Gastroesophageal sphincter (tissue), 4 donors: ENCODE measurements at regions not wholly inside any gene's neighbourhood (a gene's known extent, or its start where the extent isn't known, plus 50 kb on each side); places are given as distances from the start of the nearest gene placed in this dataset.

ENCODE experiments used
- ATAC-seq: fragments of 150-250 bp; one replicate; pipeline ENCODE4 v1.9.1; 2016; ENCODE audit warnings: mild to moderate bottlenecking, moderate library complexity
- H3K27ac ChIP-seq, 4 donors: fragments of 200-600 bp; sonication (generic) in 3 of 4; 1 replicate in 3 of 4; 2 replicates in 1 of 4; pipeline ENCODE4 v1.5.1; 2016 to 2019
- H3K27me3 ChIP-seq: fragments of 200-600 bp; sonication (generic); one replicate; pipeline ENCODE4 v1.5.1; 2019
- H3K36me3 ChIP-seq, 2 donors: fragments of 200-600 bp; sonication (generic); one replicate each; pipeline ENCODE4 v1.5.1; 2019; ENCODE audit warnings: control low read depth in 1 of 2
- H3K4me1 ChIP-seq, 3 donors: fragments of 200-600 bp; sonication (generic); 1 replicate in 2 of 3; 2 replicates in 1 of 3; pipeline ENCODE4 v1.5.1; 2016 to 2019; ENCODE audit warnings: control low read depth in 2 of 3
- H3K4me3 ChIP-seq, 2 donors: fragments of 200-600 bp; sonication (generic); one replicate each; pipeline ENCODE4 v1.5.1; 2019; ENCODE audit warnings: mild to moderate bottlenecking in 1 of 2, moderate library complexity in 1 of 2
- H3K9me3 ChIP-seq, 3 donors: fragments of 200-600 bp; sonication (generic); one replicate each; pipeline ENCODE4 v1.5.1; 2017 to 2019; ENCODE audit warnings: control low read depth in 2 of 3
- EP300 ChIP-seq: sonication (generic); formaldehyde crosslinking; IDR thresholded peaks from one replicate; pipeline ENCODE4 v1.6.1; 2017; ENCODE audit warnings: antibody characterized with exemption, mild to moderate bottlenecking
- POLR2A ChIP-seq, 2 donors: fragments of 450-650 bp; IDR thresholded peaks; one replicate each; pipeline ENCODE4 v1.6.1; 2017; ENCODE audit warnings: antibody characterized with exemption in 2 of 2, mild to moderate bottlenecking in 2 of 2, moderate library complexity in 1 of 2
- POLR2AphosphoS5 ChIP-seq: sonication (generic); formaldehyde crosslinking; IDR thresholded peaks from one replicate; pipeline ENCODE4 v1.6.1; 2017; ENCODE audit warnings: antibody characterized with exemption
- WGBS, 2 donors: methylation state at CpG; one replicate each; pipeline ENCODE4 v1.1.5; 2018; ENCODE audit warnings: low coverage in 1 of 2; 5-methylcytosine and 5-hydroxymethylcytosine counted together
- TF ChIP-seq, protein P1 (sequence below), 4 experiments: fragments of 200-600 bp in 2 of 4; fragments of 450-650 bp in 2 of 4; sonication (generic) in 1 of 4; IDR thresholded peaks; one replicate each; pipeline ENCODE4 v1.5.1; 2017 to 2019; ENCODE audit warnings: antibody characterized with exemption in 4 of 4, mild to moderate bottlenecking in 2 of 4, moderate library complexity in 2 of 4

DNA sequence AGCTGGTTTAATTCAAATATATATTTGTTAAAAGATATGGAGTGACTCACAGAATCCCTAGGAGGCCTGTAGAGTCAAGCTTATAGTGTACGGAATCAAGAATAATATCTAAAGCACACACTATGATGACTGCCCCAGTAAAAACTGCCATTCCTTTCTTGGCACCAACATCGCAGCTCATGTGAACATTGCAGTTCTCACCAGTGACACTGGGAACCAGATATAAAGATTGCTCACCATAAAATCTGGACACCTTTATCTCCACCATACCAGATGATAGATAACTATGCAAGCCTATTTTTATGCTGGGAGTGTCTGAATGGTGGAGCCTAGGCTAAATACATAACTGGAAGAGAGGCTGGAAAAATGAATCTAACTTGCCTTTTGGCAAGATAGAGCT is 463.9 kb upstream of the TBX3 start:
- no peak overlapping the region for H3K27ac ChIP-seq
- no peaks in the 10 kb centered on the region for H3K36me3 ChIP-seq
- H3K4me3 ChIP-seq, result no peak overlapping the region
- H3K4me1 ChIP-seq, result no peaks in the 10 kb centered on the region
- H3K9me3 ChIP-seq, result no peaks in the 10 kb centered on the region
- H3K27me3 ChIP-seq, result no peaks in the 10 kb centered on the region
- TF ChIP-seq, protein P1, sequence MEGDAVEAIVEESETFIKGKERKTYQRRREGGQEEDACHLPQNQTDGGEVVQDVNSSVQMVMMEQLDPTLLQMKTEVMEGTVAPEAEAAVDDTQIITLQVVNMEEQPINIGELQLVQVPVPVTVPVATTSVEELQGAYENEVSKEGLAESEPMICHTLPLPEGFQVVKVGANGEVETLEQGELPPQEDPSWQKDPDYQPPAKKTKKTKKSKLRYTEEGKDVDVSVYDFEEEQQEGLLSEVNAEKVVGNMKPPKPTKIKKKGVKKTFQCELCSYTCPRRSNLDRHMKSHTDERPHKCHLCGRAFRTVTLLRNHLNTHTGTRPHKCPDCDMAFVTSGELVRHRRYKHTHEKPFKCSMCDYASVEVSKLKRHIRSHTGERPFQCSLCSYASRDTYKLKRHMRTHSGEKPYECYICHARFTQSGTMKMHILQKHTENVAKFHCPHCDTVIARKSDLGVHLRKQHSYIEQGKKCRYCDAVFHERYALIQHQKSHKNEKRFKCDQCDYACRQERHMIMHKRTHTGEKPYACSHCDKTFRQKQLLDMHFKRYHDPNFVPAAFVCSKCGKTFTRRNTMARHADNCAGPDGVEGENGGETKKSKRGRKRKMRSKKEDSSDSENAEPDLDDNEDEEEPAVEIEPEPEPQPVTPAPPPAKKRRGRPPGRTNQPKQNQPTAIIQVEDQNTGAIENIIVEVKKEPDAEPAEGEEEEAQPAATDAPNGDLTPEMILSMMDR (IDR thresholded peaks at IDR 0.05), result no peak
- TF ChIP-seq EP300 (no peak), POLR2AphosphoS5 (no peak), POLR2A (IDR thresholded peaks at IDR 0.05) (no peak)
- WGBS, 2 donors, result 76 to 90% methylated on average over 2 of the region's 2 CpGs
- no peak for ATAC-seq

DNA sequence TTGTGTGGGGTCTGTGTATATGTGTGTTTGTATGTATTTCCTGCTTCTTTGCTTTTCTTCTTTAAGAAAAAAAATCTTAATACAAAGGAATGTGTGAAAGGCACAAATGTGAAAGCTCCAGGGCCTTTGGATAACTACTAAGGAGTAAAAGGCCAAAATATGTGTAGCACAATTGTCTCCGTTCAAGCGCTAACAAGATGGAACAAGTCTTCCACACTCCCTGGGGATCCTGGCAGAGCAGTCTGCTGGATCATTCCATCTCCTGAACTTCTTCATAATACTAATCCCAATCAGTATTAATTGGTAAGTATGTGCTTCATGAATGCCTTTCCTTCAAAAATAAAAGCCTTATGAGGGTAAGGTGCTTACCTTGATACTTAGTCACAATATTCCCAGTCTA is 462.5 kb upstream of the TBX3 start:
- WGBS, 2 donors, result 65 to 89% methylated on average over 2 of the region's 2 CpGs
- H3K36me3 ChIP-seq, result no peaks in the 10 kb centered on the region
- no peak for ATAC-seq
- no peaks in the 10 kb centered on the region for H3K4me1 ChIP-seq
- H3K9me3 ChIP-seq, result no peaks in the 10 kb centered on the region
- H3K4me3 ChIP-seq, result no peak overlapping the region
- H3K27ac ChIP-seq, result no peak overlapping the region
- H3K27me3 ChIP-seq, result no peaks in the 10 kb centered on the region
- TF ChIP-seq EP300, result no peak
- TF ChIP-seq POLR2AphosphoS5, result no peak
- TF ChIP-seq POLR2A (IDR thresholded peaks at IDR 0.05), result no peak
- TF ChIP-seq, protein P1 (IDR thresholded peaks at IDR 0.05), result no peak

DNA sequence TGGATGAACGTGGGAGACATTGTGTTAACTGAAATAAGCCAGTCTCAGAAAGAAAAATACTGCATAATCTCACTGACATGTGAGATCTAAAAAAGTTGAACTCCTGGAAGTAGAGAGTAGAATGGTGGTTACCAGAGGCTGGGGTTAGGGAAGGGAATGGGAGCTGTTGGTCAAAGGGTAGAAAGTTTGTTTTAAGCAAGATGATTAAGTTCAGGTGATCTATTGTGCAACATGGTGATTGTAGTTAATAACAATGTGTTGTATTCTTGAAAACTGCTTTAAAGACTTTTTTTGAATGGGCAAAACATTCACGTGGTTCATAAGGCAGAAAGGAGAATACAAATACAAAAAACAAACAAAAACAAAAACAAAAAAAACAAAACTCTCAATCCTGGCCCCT is 460.4 kb upstream of the TBX3 start:
- no peaks in the 10 kb centered on the region for H3K9me3 ChIP-seq
- no peaks in the 10 kb centered on the region for H3K36me3 ChIP-seq
- WGBS, 2 donors, result 40 to 75% methylated on average over 2 of the region's 2 CpGs
- no peaks in the 10 kb centered on the region for H3K27me3 ChIP-seq
- no peak for ATAC-seq
- H3K4me1 ChIP-seq, result no peaks in the 10 kb centered on the region
- no peak for TF ChIP-seq POLR2AphosphoS5
- H3K4me3 ChIP-seq, result no peak overlapping the region
- H3K27ac ChIP-seq, result no peak overlapping the region

DNA sequence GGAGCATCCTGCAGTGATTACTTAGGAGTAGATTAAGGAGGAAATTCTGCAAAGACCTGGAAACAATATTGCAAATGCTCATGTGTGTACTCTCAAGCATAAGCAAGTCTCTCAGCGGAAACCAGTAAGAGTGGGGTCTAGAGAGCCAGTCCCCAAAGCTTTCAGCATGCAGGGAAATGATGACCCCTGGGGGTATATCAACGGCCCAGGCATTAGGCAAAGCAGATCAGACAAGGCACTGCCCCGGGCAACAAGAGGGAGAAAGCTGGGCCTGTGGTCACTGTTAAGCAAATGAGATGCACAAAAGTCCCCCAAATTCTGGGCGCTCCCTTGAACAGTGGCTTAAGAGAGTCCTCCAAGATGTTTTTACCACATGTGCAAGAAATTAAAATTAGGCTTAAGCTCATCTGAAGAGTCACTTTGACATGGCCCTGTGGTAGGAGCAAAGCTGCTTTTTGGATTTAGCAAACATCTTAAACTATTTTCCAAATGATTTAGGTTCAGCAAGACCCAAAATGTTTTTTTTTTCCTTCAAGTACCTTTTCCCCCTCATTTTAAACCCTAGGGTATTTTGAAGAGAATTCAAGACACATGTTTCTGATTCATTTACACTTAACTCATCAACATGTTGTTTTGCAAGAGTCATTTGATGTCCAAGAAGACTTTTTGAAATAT is 457.1 kb upstream of the TBX3 start:
- WGBS, 2 donors, result 92% methylated on average over 3 of the region's 4 CpGs; no CpG with 5 or more reads in 1 of the 2 donors
- H3K36me3 ChIP-seq, result no peaks in the 10 kb centered on the region
- no peak overlapping the region for H3K4me3 ChIP-seq
- H3K27me3 ChIP-seq, result no peaks in the 10 kb centered on the region
- H3K27ac ChIP-seq, result no peak overlapping the region
- no peaks in the 10 kb centered on the region for H3K9me3 ChIP-seq
- no peak for ATAC-seq
- TF ChIP-seq EP300 (no peak), POLR2A (IDR thresholded peaks at IDR 0.05) (no peak), POLR2AphosphoS5 (no peak)
- TF ChIP-seq, protein P1 (IDR thresholded peaks at IDR 0.05), result no peak
- peaks cover 0 to 1% (median 0%) of the 10 kb centered on the region in 3 donors for H3K4me1 ChIP-seq

DNA sequence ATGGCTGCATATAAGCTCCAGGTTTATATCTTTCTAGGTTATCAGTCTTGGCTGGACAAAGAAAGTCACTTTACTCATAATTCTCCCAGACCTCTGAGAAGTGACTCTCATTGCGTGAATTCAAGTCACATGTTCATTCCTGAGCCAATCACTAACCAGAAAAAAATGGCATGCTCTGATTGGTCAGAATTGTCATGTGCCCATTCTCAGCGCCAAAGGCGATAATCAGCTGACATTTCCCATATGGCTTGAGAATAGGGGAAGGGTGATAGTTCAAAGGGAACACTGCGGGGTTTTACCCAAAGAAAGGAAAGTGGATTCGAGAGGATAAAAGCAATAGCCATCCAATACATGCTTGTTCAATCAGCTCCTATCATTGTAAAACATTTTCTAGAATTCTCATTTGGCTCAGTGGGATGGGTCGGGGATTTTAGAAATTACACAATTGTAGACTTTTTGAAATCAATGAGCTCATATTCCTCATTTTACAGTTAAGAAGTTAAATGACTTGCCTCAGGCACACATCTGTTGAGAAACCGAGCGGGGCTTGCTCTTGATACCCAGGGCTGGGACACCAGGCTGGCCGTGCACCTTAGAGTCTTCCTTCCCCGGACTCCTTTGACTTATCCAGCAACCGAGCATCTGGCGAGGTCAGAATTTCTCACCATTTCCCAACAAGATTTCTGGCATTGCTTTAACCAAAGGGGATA is 454.0 kb upstream of the TBX3 start:
- no peaks in the 10 kb centered on the region for H3K27me3 ChIP-seq
- H3K9me3 ChIP-seq, result no peaks in the 10 kb centered on the region
- peaks cover 0 to 8% (median 0%) of the 10 kb centered on the region in 3 donors for H3K4me1 ChIP-seq
- WGBS, 2 donors, result 89 to 95% methylated on average over 9 to 12 of the region's 12 CpGs
- H3K27ac ChIP-seq, result no peak overlapping the region
- ATAC-seq, result no peak
- no peak overlapping the region for H3K4me3 ChIP-seq
- TF ChIP-seq, protein P1 (IDR thresholded peaks at IDR 0.05), result no peak
- TF ChIP-seq EP300, result no peak
- TF ChIP-seq POLR2AphosphoS5, result no peak
- no peaks in the 10 kb centered on the region for H3K36me3 ChIP-seq
